ENCODE measurements at regions not wholly inside any gene's neighbourhood (a gene's known extent, or its start where the extent isn't known, plus 50 kb on each side); places are given as distances from the start of the nearest gene placed in this dataset.

GRCh38 chr6:139961190-139961589 lies 586.7 kb upstream of the CITED2 start:
- peaks cover 7% of the 10 kb centered on the region for H3K9me3 Mint-ChIP-seq
- H3K4me1 ChIP-seq, result peaks cover 24% of the 10 kb centered on the region
- H3K4me3 ChIP-seq, result no peak overlapping the region
- no peaks in the 10 kb centered on the region for H3K9me3 ChIP-seq (ENCODE audit: low read depth)
- no peak overlapping the region for H3K4me3 Mint-ChIP-seq
- H2AFZ ChIP-seq (replicated peaks), result no peak overlapping the region
- no peaks in the 10 kb centered on the region for H3K36me3 ChIP-seq
- H4K20me1 ChIP-seq (ENCODE audit: low read depth), result no peaks in the 10 kb centered on the region
- no peak overlapping the region for H3K9ac ChIP-seq
- no peaks in the 10 kb centered on the region for H3K27me3 Mint-ChIP-seq (ENCODE audit: insufficient read depth, low read depth)
- no peaks in the 10 kb centered on the region for H3K79me2 ChIP-seq (ENCODE audit: low read depth)
- DNase-seq (ENCODE audit: low spot score), result no peak
- no peaks in the 10 kb centered on the region for H3K27me3 ChIP-seq
- H3K36me3 Mint-ChIP-seq, result no peaks in the 10 kb centered on the region
- TF ChIP-seq EZH2 (IDR thresholded peaks at IDR 0.05), result no peak
- TF ChIP-seq CTCF (IDR thresholded peaks at IDR 0.05), result no peak
- TF ChIP-seq EZH2phosphoT487 (IDR thresholded peaks at IDR 0.05), result no peak
- H3K4me1 Mint-ChIP-seq, result peaks cover 38% of the 10 kb centered on the region
- H3K27ac ChIP-seq, result no peak overlapping the region
- no peak overlapping the region for H3K27ac Mint-ChIP-seq
- H3F3A ChIP-seq (ENCODE audit: low read depth), result peaks cover 7% of the 10 kb centered on the region
- H3K4me2 ChIP-seq, result no peak overlapping the region

- no peaks in the 10 kb centered on the region for H3K79me2 ChIP-seq (ENCODE audit: low read depth)
- H3K4me3 ChIP-seq, result no peak overlapping the region
- peaks cover 21% of the 10 kb centered on the region for H3K4me1 ChIP-seq
- H3F3A ChIP-seq (ENCODE audit: low read depth), result peaks cover 7% of the 10 kb centered on the region
- H3K36me3 ChIP-seq, result no peaks in the 10 kb centered on the region
- no peak overlapping the region for H2AFZ ChIP-seq (replicated peaks)
- H3K4me2 ChIP-seq, result no peak overlapping the region
- Mint-ChIP-seq H3K27ac (no peak overlapping the region), H3K4me3 (no peak overlapping the region), H3K4me1 (peaks cover 34% of the 10 kb centered on the region), H3K9me3 (peaks cover 11% of the 10 kb centered on the region), H3K36me3 (peaks cover under 1% of the 10 kb centered on the region), H3K27me3 (ENCODE audit: insufficient read depth, low read depth) (no peaks in the 10 kb centered on the region)
- no peak overlapping the region for H3K9ac ChIP-seq
- no peaks in the 10 kb centered on the region for H3K27me3 ChIP-seq
- no peaks in the 10 kb centered on the region for H4K20me1 ChIP-seq (ENCODE audit: low read depth)
- no peak for DNase-seq (ENCODE audit: low spot score)
- H3K9me3 ChIP-seq (ENCODE audit: low read depth), result no peaks in the 10 kb centered on the region
- TF ChIP-seq EZH2phosphoT487 (IDR thresholded peaks at IDR 0.05) (no peak), EZH2 (IDR thresholded peaks at IDR 0.05) (no peak), CTCF (IDR thresholded peaks at IDR 0.05) (no peak)
- H3K27ac ChIP-seq, result no peak overlapping the region
These were observed 586.2 kb upstream of the CITED2 start for GRCh38 chr6:139960671-139961070.

GRCh38 chr6:139955366-139956155 lies 581.1 kb upstream of the CITED2 start:
- H3K4me2 ChIP-seq, result no peak overlapping the region
- no peak overlapping the region for H3K9ac ChIP-seq
- no peaks in the 10 kb centered on the region for H3K36me3 ChIP-seq
- H3F3A ChIP-seq (ENCODE audit: low read depth), result no peaks in the 10 kb centered on the region
- no peak overlapping the region for H3K4me3 ChIP-seq
- H3K27me3 ChIP-seq, result no peaks in the 10 kb centered on the region
- no peaks in the 10 kb centered on the region for H3K9me3 ChIP-seq (ENCODE audit: low read depth)
- no peaks in the 10 kb centered on the region for H3K79me2 ChIP-seq (ENCODE audit: low read depth)
- Mint-ChIP-seq H3K27me3 (ENCODE audit: insufficient read depth, low read depth) (no peaks in the 10 kb centered on the region), H3K36me3 (peaks cover 8% of the 10 kb centered on the region), H3K9me3 (peaks cover 36% of the 10 kb centered on the region), H3K4me3 (no peak overlapping the region), H3K4me1 (no peaks in the 10 kb centered on the region), H3K27ac (no peak overlapping the region)
- no peak overlapping the region for H3K27ac ChIP-seq
- H2AFZ ChIP-seq (replicated peaks), result no peak overlapping the region
- no peak for DNase-seq (ENCODE audit: low spot score)
- H3K4me1 ChIP-seq, result no peaks in the 10 kb centered on the region
- H4K20me1 ChIP-seq (ENCODE audit: low read depth), result no peaks in the 10 kb centered on the region
- TF ChIP-seq EZH2 (IDR thresholded peaks at IDR 0.05), result no peak
- TF ChIP-seq CTCF (IDR thresholded peaks at IDR 0.05), result no peak
- TF ChIP-seq EZH2phosphoT487 (IDR thresholded peaks at IDR 0.05), result no peak
